GM23338 (cell line): ENCODE measurements at regions not wholly inside any gene's neighbourhood (a gene's known extent, or its start where the extent isn't known, plus 50 kb on each side); places are given as distances from the start of the nearest gene placed in this dataset.
A peak's percentile ranks its signal among the peaks of the same experiment; 100 is the strongest.

ENCODE experiments used
- ATAC-seq: fragments of 200-7000 bp; cut with Tn5 transposase; 3 replicates; pipeline ENCODE4 v1.9.1; 2020
- DNase-seq: peaks from one replicate; pipeline ENCODE4 v3.0.0-alpha.2; 2015; ENCODE audit warnings: low spot score
- H2AFZ ChIP-seq: fragments of 200-600 bp; sonication (generic); 2 replicates; pipeline ENCODE4 v1.8.0; 2016; ENCODE audit warnings: antibody characterized with exemption, mild to moderate bottlenecking, moderate library complexity
- H3F3A ChIP-seq: fragments of 200-600 bp; sonication (generic); replicated peaks from 2 replicates; pipeline ENCODE4 v1.8.0; 2017; ENCODE audit warnings: antibody characterized with exemption, mixed run types, low read depth
- H3K27ac ChIP-seq: fragments of 200-600 bp; sonication (generic); 2 replicates; pipeline ENCODE4 v1.6.1; 2016; ENCODE audit warnings: low read depth
- H3K27me3 ChIP-seq: fragments of 200-600 bp; sonication (generic); 2 replicates; pipeline ENCODE4 v1.8.0; 2016; ENCODE audit warnings: mild to moderate bottlenecking, mixed run types, moderate library complexity; ENCODE audit not compliant: insufficient read depth
- H3K36me3 ChIP-seq: fragments of 200-600 bp; sonication (generic); 2 replicates; pipeline ENCODE4 v1.8.0; 2016; ENCODE audit warnings: mild to moderate bottlenecking; ENCODE audit not compliant: insufficient read depth
- H3K4me1 ChIP-seq: fragments of 200-600 bp; sonication (generic); 2 replicates; pipeline ENCODE4 v1.8.0; 2016; ENCODE audit warnings: mild to moderate bottlenecking, moderate library complexity; ENCODE audit not compliant: insufficient read depth
- H3K4me2 ChIP-seq: fragments of 200-600 bp; sonication (generic); 2 replicates; pipeline ENCODE4 v1.7.1; 2017; ENCODE audit warnings: mixed run types
- H3K4me3 ChIP-seq: fragments of 200-600 bp; sonication (generic); 2 replicates; pipeline ENCODE4 v1.6.1; 2016; ENCODE audit warnings: mixed run types
- H3K79me2 ChIP-seq: fragments of 200-600 bp; sonication (generic); replicated peaks from 2 replicates; pipeline ENCODE4 v1.8.0; 2017; ENCODE audit warnings: mild to moderate bottlenecking; ENCODE audit not compliant: insufficient read depth
- H3K9me2 ChIP-seq: fragments of 200-600 bp; sonication (generic); 2 replicates; pipeline ENCODE4 v1.8.0; 2017; ENCODE audit not compliant: insufficient read depth
- H4K20me1 ChIP-seq: fragments of 200-600 bp; sonication (generic); replicated peaks from 2 replicates; pipeline ENCODE4 v1.8.0; 2017; ENCODE audit warnings: mild to moderate bottlenecking; ENCODE audit not compliant: insufficient read depth
- H3K27ac Mint-ChIP-seq: 2 replicates; pipeline ENCODE4 v1.8.0; 2020; ENCODE audit warnings: inconsistent platforms, mild to moderate bottlenecking, moderate library complexity, mixed read lengths
- H3K27me3 Mint-ChIP-seq: 3 replicates; pipeline ENCODE4 v1.8.0; 2022; ENCODE audit warnings: low read depth, mild to moderate bottlenecking, moderate library complexity, mixed read lengths, inconsistent platforms; ENCODE audit not compliant: insufficient read depth, poor library complexity
- H3K36me3 Mint-ChIP-seq: 3 replicates; pipeline ENCODE4 v1.8.0; 2021; ENCODE audit warnings: low read depth, mild to moderate bottlenecking, inconsistent platforms, moderate library complexity, mixed read lengths
- H3K4me1 Mint-ChIP-seq: 3 replicates; pipeline ENCODE4 v1.8.0; 2020; ENCODE audit warnings: mild to moderate bottlenecking, inconsistent platforms, mixed read lengths
- H3K4me3 Mint-ChIP-seq: 3 replicates; pipeline ENCODE4 v1.8.0; 2021; ENCODE audit warnings: moderate library complexity, mild to moderate bottlenecking, inconsistent platforms, mixed read lengths
- H3K9me3 Mint-ChIP-seq: 3 replicates; pipeline ENCODE4 v1.8.0; 2020; ENCODE audit warnings: moderate library complexity, mild to moderate bottlenecking, inconsistent platforms, mixed read lengths
- CREB1 ChIP-seq: fragments of 250-450 bp; sonication (Bioruptor Pico); IDR thresholded peaks from 2 replicates; pipeline ENCODE4 v1.5.0; 2020; ENCODE audit warnings: low read depth, mild to moderate bottlenecking, moderate library complexity
- CTCF ChIP-seq, 2 experiments: fragments of 200-600 bp in 1 of 2; sonication (generic) in 1 of 2; conservative IDR thresholded peaks; 2 replicates each; pipeline versions ENCODE4 v1.5.1 to v1.6.1; 2016 to 2017; ENCODE audit warnings: antibody characterized with exemption in 2 of 2, low read depth in 2 of 2, mild to moderate bottlenecking in 2 of 2, moderate library complexity in 1 of 2
- EZH2phosphoT487 ChIP-seq: fragments of 200-600 bp; sonication (generic); IDR thresholded peaks from one replicate; pipeline ENCODE4 v1.8.1; 2018; ENCODE audit warnings: antibody characterized with exemption; ENCODE audit not compliant: unreplicated experiment
- JUNB ChIP-seq: IDR thresholded peaks from one replicate; pipeline ENCODE4 v1.6.1; 2016; ENCODE audit warnings: antibody characterized with exemption; ENCODE audit not compliant: unreplicated experiment
- POLR2AphosphoS5 ChIP-seq: IDR thresholded peaks from 2 replicates; pipeline ENCODE4 v1.6.1; 2016; ENCODE audit warnings: antibody characterized with exemption, low read depth
- REST ChIP-seq: IDR thresholded peaks from one replicate; pipeline ENCODE4 v1.6.1; 2018; ENCODE audit warnings: antibody characterized with exemption; ENCODE audit not compliant: unreplicated experiment
- ZNF114 ChIP-seq: fragments of 250-450 bp; sonication (Bioruptor Pico); IDR thresholded peaks from 2 replicates; pipeline ENCODE4 v1.5.0; 2020; ENCODE audit warnings: mild to moderate bottlenecking, moderate library complexity
- TF ChIP-seq, protein P1 (sequence below): fragments of 250-450 bp; sonication (Bioruptor Pico); IDR thresholded peaks from 2 replicates; pipeline ENCODE4 v1.5.0; 2020; ENCODE audit warnings: mild to moderate bottlenecking, moderate library complexity

DNA sequence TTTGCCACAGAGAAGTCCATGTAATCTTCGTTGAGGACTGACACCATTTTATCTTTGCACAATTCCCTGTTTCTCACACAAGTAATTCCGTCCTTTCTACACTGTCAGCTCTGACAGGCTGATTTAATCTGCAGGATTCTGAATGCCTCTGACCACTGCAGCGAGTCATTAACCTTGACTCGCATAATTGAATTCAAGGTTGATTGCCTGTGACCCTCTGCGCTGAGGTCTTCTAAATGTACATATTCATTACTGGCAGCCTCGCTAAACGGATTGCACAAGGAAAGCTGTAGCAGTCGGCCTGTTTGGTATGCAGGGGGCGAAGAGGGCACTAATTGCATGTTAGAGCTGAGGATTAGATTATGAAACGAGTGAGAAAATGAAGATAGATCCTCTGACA lies 147.8 kb downstream of the SHOX2 start (continued):
- TF ChIP-seq, protein P1, sequence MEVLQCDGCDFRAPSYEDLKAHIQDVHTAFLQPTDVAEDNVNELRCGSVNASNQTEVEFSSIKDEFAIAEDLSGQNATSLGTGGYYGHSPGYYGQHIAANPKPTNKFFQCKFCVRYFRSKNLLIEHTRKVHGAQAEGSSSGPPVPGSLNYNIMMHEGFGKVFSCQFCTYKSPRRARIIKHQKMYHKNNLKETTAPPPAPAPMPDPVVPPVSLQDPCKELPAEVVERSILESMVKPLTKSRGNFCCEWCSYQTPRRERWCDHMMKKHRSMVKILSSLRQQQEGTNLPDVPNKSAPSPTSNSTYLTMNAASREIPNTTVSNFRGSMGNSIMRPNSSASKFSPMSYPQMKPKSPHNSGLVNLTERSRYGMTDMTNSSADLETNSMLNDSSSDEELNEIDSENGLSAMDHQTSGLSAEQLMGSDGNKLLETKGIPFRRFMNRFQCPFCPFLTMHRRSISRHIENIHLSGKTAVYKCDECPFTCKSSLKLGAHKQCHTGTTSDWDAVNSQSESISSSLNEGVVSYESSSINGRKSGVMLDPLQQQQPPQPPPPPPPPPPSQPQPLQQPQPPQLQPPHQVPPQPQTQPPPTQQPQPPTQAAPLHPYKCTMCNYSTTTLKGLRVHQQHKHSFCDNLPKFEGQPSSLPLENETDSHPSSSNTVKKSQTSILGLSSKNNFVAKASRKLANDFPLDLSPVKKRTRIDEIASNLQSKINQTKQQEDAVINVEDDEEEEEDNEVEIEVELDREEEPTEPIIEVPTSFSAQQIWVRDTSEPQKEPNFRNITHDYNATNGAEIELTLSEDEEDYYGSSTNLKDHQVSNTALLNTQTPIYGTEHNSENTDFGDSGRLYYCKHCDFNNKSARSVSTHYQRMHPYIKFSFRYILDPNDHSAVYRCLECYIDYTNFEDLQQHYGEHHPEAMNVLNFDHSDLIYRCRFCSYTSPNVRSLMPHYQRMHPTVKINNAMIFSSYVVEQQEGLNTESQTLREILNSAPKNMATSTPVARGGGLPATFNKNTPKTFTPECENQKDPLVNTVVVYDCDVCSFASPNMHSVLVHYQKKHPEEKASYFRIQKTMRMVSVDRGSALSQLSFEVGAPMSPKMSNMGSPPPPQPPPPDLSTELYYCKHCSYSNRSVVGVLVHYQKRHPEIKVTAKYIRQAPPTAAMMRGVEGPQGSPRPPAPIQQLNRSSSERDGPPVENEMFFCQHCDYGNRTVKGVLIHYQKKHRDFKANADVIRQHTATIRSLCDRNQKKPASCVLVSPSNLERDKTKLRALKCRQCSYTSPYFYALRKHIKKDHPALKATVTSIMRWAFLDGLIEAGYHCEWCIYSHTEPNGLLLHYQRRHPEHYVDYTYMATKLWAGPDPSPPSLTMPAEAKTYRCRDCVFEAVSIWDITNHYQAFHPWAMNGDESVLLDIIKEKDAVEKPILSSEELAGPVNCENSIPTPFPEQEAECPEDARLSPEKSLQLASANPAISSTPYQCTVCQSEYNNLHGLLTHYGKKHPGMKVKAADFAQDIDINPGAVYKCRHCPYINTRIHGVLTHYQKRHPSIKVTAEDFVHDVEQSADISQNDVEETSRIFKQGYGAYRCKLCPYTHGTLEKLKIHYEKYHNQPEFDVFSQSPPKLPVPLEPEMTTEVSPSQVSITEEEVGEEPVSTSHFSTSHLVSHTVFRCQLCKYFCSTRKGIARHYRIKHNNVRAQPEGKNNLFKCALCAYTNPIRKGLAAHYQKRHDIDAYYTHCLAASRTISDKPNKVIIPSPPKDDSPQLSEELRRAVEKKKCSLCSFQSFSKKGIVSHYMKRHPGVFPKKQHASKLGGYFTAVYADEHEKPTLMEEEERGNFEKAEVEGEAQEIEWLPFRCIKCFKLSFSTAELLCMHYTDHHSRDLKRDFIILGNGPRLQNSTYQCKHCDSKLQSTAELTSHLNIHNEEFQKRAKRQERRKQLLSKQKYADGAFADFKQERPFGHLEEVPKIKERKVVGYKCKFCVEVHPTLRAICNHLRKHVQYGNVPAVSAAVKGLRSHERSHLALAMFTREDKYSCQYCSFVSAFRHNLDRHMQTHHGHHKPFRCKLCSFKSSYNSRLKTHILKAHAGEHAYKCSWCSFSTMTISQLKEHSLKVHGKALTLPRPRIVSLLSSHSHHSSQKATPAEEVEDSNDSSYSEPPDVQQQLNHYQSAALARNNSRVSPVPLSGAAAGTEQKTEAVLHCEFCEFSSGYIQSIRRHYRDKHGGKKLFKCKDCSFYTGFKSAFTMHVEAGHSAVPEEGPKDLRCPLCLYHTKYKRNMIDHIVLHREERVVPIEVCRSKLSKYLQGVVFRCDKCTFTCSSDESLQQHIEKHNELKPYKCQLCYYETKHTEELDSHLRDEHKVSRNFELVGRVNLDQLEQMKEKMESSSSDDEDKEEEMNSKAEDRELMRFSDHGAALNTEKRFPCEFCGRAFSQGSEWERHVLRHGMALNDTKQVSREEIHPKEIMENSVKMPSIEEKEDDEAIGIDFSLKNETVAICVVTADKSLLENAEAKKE (CRISPR knock-in tag): no peak
- TF ChIP-seq EZH2phosphoT487 (no peak), ZNF114 (CRISPR knock-in tag) (no peak), JUNB (no peak), POLR2AphosphoS5 (no peak), CREB1 (no peak)

DNA sequence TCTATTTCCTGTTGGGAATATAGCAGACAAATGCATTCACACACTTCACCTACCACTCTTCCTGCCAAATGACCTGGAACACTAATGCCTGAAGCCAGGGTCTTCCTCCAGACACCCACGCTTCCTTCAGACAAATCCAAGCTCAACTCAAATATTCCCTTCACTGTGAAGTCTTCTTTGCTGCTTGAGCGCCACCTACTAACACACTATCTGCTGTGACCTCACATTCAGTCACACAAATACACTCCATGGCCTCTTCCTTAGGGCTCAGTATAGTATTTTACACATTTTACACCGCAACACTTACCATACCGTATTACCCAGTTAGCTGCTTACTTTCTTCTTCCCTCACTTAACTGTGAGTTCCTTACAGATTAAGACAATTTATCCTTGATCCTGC lies 149.4 kb downstream of the SHOX2 start:
- Histone ChIP-seq H3F3A (no peaks in the 10 kb centered on the region), H3K27me3 (no peaks in the 10 kb centered on the region), H3K4me3 (no peak overlapping the region), H2AFZ (0 out of 2 replicates have a peak overlapping the region, but pooled peaks have one; percentile 10), H3K79me2 (no peaks in the 10 kb centered on the region), H4K20me1 (no peaks in the 10 kb centered on the region), H3K4me1 (no peaks in the 10 kb centered on the region), H3K9me2 (0 out of 2 replicates have a peak, but pooled peaks cover 2% of the 10 kb centered on the region), H3K36me3 (no peaks in the 10 kb centered on the region), H3K4me2 (no peak overlapping the region), H3K27ac (no peak overlapping the region; the same call in 1 of the 2 replicates)
- Mint-ChIP-seq H3K4me1 (peaks cover 7% of the 10 kb centered on the region), H3K27ac (no peak overlapping the region), H3K36me3 (no peaks in the 10 kb centered on the region), H3K9me3 (no peaks in the 10 kb centered on the region), H3K27me3 (peaks cover 2% of the 10 kb centered on the region), H3K4me3 (no peak overlapping the region)
- TF ChIP-seq CTCF (conservative IDR thresholded peaks at IDR 0.05; ENCODE audit: low read depth in 2 of 2): peak in 1 of 2 experiments; percentile 60; a peak in 2 of 4 replicates
- no peak for TF ChIP-seq CREB1
- no peak for TF ChIP-seq REST
- DNase-seq: peak; percentile 24
- ATAC-seq: peak; percentile 31; the same call in 1 of the 3 replicates
